ENCODE measurements at regions not wholly inside any gene's neighbourhood (a gene's known extent, or its start where the extent isn't known, plus 50 kb on each side); places are given as distances from the start of the nearest gene placed in this dataset.

GRCh38 chr22:22433770-22434169 is 74.8 kb downstream of the ZNF280B start:
- no peak for DNase-seq
